Fibroblast of lung (primary cell): ENCODE measurements at regions not wholly inside any gene's neighbourhood (a gene's known extent, or its start where the extent isn't known, plus 50 kb on each side); places are given as distances from the start of the nearest gene placed in this dataset.

ENCODE experiments used
- CTCF ChIP-seq, 2 donors: IDR thresholded peaks in 1 of 2; conservative IDR thresholded peaks in 1 of 2; 1 replicate in 1 of 2; 2 replicates in 1 of 2; pipeline ENCODE4 v1.5.1; 2011 to 2012; ENCODE audit warnings: low read length in 2 of 2, control low read depth in 1 of 2, inconsistent platforms in 1 of 2, low read depth in 1 of 2, mild to moderate bottlenecking in 1 of 2
- EZH2 ChIP-seq: IDR thresholded peaks from 2 replicates; pipeline ENCODE4 v1.5.1; 2012; ENCODE audit warnings: low read length, control low read depth, mild to moderate bottlenecking; ENCODE audit errors: missing control alignments

DNA sequence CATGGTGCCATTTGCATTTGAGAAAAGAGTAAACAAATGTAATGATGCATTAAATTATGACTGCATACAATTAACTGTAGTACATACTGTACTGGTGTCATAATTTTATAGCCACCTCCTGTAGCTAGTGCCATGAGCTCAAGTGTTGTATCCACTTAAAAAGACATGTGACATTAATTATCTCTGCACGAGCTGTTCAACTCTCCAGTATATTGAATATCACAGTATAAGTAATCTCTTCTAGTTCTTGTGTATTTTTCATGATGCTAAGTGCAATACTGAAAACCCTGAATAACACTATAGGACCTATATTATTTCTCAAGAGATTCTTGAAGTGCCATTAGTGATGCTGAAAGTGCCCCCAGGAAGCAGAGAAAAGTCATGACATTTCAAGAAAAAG lies 387.3 kb downstream of the PCDH17 start:
- TF ChIP-seq CTCF (conservative IDR thresholded peaks at IDR 0.05 in 1 of 2, IDR thresholded peaks at IDR 0.05 in 1 of 2; ENCODE audit: low read depth in 1 of 2, low read length in 2 of 2): no peak
- no peak for TF ChIP-seq EZH2
